ENCODE measurements at regions not wholly inside any gene's neighbourhood (a gene's known extent, or its start where the extent isn't known, plus 50 kb on each side); places are given as distances from the start of the nearest gene placed in this dataset.

GRCh38 chr6:139857143-139857542 lies 482.7 kb upstream of the CITED2 start:
- peaks cover 2% of the 10 kb centered on the region for H3K4me1 ChIP-seq
- TF ChIP-seq EP300 (IDR thresholded peaks at IDR 0.05) (no peak), CTCF (IDR thresholded peaks at IDR 0.05) (no peak), POLR2A (IDR thresholded peaks at IDR 0.05) (no peak), POLR2AphosphoS5 (IDR thresholded peaks at IDR 0.05) (no peak)
- H3K9me3 ChIP-seq, result no peaks in the 10 kb centered on the region
- 85% methylated on average over 2 of the region's 2 CpGs for WGBS
- H3K27me3 ChIP-seq, result no peaks in the 10 kb centered on the region
- no peak overlapping the region for H3K27ac ChIP-seq
- H3K36me3 ChIP-seq, result no peaks in the 10 kb centered on the region
- H3K4me3 ChIP-seq, result no peak overlapping the region
- no peak for DNase-seq (ENCODE audit: low spot score in 2 of 2)

- no peaks in the 10 kb centered on the region for H3K36me3 ChIP-seq
- no peak for TF ChIP-seq POLR2A (IDR thresholded peaks at IDR 0.05)
- TF ChIP-seq POLR2AphosphoS5 (IDR thresholded peaks at IDR 0.05), result no peak
- no peak for TF ChIP-seq CTCF (IDR thresholded peaks at IDR 0.05)
- TF ChIP-seq EP300 (IDR thresholded peaks at IDR 0.05), result no peak
- peaks cover 2% of the 10 kb centered on the region for H3K4me1 ChIP-seq
- no peaks in the 10 kb centered on the region for H3K9me3 ChIP-seq
- 66% methylated on average over 1 of the region's 1 CpG for WGBS
- no peaks in the 10 kb centered on the region for H3K27me3 ChIP-seq
- H3K27ac ChIP-seq, result no peak overlapping the region
- DNase-seq (ENCODE audit: low spot score in 2 of 2), result no peak
- no peak overlapping the region for H3K4me3 ChIP-seq
Measured at GRCh38 chr6:139856562-139856961, 482.1 kb upstream of the CITED2 start.

DNA sequence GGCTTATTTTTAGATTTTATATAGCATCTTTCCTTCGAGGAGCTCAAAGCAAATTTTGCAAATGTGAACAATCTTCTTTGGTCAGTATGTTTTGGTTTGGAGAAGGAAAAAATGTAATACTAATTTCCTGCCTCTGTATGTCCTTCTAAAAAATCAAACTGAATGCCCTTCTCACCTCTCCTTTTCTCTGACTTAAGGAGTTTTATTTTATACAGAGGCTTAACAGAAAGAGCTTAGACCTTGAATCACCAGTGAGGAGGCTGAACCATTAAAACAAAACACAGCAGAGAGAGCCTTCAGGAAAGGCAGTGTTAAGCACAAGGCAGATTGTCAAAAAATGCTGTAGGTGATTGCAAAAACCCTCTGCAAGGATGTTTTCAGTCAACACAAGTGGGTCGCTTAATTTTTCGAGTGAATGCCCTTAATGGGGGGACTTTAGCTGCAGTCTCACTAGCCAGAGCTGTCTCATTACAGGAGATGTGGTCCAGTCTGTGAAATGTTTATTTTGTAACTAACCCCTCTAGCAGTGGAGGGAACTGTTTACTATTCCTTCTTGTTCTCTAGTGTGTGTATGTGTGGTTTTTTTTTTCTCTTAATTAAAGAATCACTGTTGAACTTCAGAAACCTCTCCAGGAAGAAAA lies 481.3 kb upstream of the CITED2 start:
- no peak for DNase-seq (ENCODE audit: low spot score in 2 of 2)
- no peaks in the 10 kb centered on the region for H3K36me3 ChIP-seq
- no peak overlapping the region for H3K27ac ChIP-seq
- H3K4me3 ChIP-seq, result no peak overlapping the region
- H3K27me3 ChIP-seq, result no peaks in the 10 kb centered on the region
- no peaks in the 10 kb centered on the region for H3K9me3 ChIP-seq
- TF ChIP-seq POLR2A (IDR thresholded peaks at IDR 0.05), result no peak
- TF ChIP-seq POLR2AphosphoS5 (IDR thresholded peaks at IDR 0.05), result no peak
- TF ChIP-seq CTCF (IDR thresholded peaks at IDR 0.05), result no peak
- no peak for TF ChIP-seq EP300 (IDR thresholded peaks at IDR 0.05)
- peaks cover 2% of the 10 kb centered on the region for H3K4me1 ChIP-seq
- 57% methylated on average over 3 of the region's 3 CpGs for WGBS

GRCh38 chr6:139853302-139853992 lies 479.0 kb upstream of the CITED2 start:
- no peak for DNase-seq (ENCODE audit: low spot score in 2 of 2)
- H3K9me3 ChIP-seq, result no peaks in the 10 kb centered on the region
- WGBS, result 50% methylated on average over 3 of the region's 3 CpGs
- H3K27me3 ChIP-seq, result no peaks in the 10 kb centered on the region
- no peak overlapping the region for H3K27ac ChIP-seq
- TF ChIP-seq CTCF (IDR thresholded peaks at IDR 0.05), result no peak
- no peak for TF ChIP-seq POLR2AphosphoS5 (IDR thresholded peaks at IDR 0.05)
- TF ChIP-seq EP300 (IDR thresholded peaks at IDR 0.05), result no peak
- no peak for TF ChIP-seq POLR2A (IDR thresholded peaks at IDR 0.05)
- H3K36me3 ChIP-seq, result no peaks in the 10 kb centered on the region
- H3K4me3 ChIP-seq, result no peak overlapping the region
- H3K4me1 ChIP-seq, result peaks cover 2% of the 10 kb centered on the region

DNA sequence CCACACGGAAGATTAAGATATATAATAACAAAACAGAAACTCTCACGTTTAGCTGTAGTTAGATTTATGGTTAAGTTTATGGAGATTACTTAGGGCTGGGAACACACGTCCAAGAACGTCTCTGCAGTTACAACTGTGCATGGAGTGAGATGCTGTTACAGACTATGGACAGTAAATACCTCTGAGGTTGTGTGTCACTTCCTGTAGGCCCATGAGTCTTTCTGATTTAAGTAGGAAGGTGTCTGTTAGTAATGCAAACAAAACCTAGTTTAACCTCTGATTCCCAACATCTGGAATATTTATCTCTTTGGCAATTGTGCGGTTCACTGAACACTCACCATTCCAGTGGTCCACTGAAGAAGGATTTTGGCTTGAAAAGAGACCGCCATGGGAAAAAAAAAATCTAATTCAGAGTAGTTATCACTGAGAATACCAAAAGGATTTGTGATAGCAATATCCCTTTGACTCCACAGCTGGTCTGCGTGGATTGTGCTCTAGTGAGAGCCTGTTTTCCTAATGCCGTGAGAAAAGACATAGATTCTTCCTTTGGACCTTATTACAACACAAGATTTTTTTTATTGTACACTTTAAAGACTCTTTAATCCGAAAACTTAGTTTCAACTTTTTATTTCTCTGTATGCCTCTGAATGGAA lies 478.2 kb upstream of the CITED2 start:
- 79% methylated on average over 9 of the region's 9 CpGs for WGBS
- TF ChIP-seq CTCF (IDR thresholded peaks at IDR 0.05) (no peak), POLR2A (IDR thresholded peaks at IDR 0.05) (no peak), EP300 (IDR thresholded peaks at IDR 0.05) (no peak), POLR2AphosphoS5 (IDR thresholded peaks at IDR 0.05) (no peak)

More for the DNA sequence above, 478.2 kb upstream of the CITED2 start:
- no peak overlapping the region for H3K4me3 ChIP-seq
- no peaks in the 10 kb centered on the region for H3K27me3 ChIP-seq
- no peak overlapping the region for H3K27ac ChIP-seq
- no peak for DNase-seq (ENCODE audit: low spot score in 2 of 2)
- no peaks in the 10 kb centered on the region for H3K9me3 ChIP-seq
- H3K4me1 ChIP-seq, result no peaks in the 10 kb centered on the region
- no peaks in the 10 kb centered on the region for H3K36me3 ChIP-seq
